ENCODE measurements at regions not wholly inside any gene's neighbourhood (a gene's known extent, or its start where the extent isn't known, plus 50 kb on each side); places are given as distances from the start of the nearest gene placed in this dataset.

- no peak for DNase-seq
- H3K27me3 Mint-ChIP-seq (ENCODE audit: low read depth in 3 of 3), result peaks cover 0 to 3% (median 2%) of the 10 kb centered on the region in 3 donors
- H3K36me3 Mint-ChIP-seq, result no peaks in the 10 kb centered on the region
- no peak overlapping the region for H3K4me3 Mint-ChIP-seq
- Histone ChIP-seq H4K20me1 (ENCODE audit: insufficient read depth, low read length) (no peaks in the 10 kb centered on the region), H3K9me3 (replicated peaks in 1 of 2; ENCODE audit: control insufficient read depth in 1 of 2, insufficient read depth in 1 of 2, low read length in 2 of 2) (no peaks in the 10 kb centered on the region), H3K36me3 (replicated peaks in 1 of 2; ENCODE audit: control insufficient read depth in 1 of 2, insufficient read depth in 2 of 2, low read length in 2 of 2) (no peaks in the 10 kb centered on the region), H2AFZ (ENCODE audit: insufficient read depth, low read depth, low read length, poor library complexity, severe bottlenecking) (no peak overlapping the region), H3K79me2 (ENCODE audit: insufficient read depth, low read length) (no peaks in the 10 kb centered on the region), H3K4me1 (ENCODE audit: control insufficient read depth in 1 of 2, insufficient read depth in 2 of 2, low read length in 2 of 2) (peaks cover 0 to under 1% of the 10 kb centered on the region in 2 donors), H3K27me3 (ENCODE audit: control insufficient read depth in 2 of 2, insufficient read depth in 2 of 2, low read length in 2 of 2) (no peaks in the 10 kb centered on the region), H3K9ac (ENCODE audit: insufficient read depth, low read length, poor library complexity, severe bottlenecking) (no peak overlapping the region), H3K4me2 (replicated peaks; ENCODE audit: extremely low read depth, low read length, poor library complexity, severe bottlenecking) (no peak overlapping the region), H3K4me3 (replicated peaks in 1 of 3; ENCODE audit: low read depth in 2 of 3, low read length in 3 of 3) (no peak overlapping the region), H3K27ac (ENCODE audit: low read depth in 1 of 2, low read length in 2 of 2) (no peak overlapping the region)
- H3K27ac Mint-ChIP-seq, result peak overlapping the region in 1 of 7 donors; percentile 41
- intact Hi-C loops (cut with micrococcal nuclease), result no loop called here
- H3K4me1 Mint-ChIP-seq, result no peaks in the 10 kb centered on the region
- peaks cover 0 to 3% (median 1%) of the 10 kb centered on the region in 7 donors for H3K9me3 Mint-ChIP-seq
- TF ChIP-seq CTCF (IDR thresholded peaks at IDR 0.05), result no peak
- 100% methylated on average over 2 of the region's 4 CpGs for WGBS (ENCODE audit: insufficient coverage)
These were observed 101.5 kb upstream of the ADAMTS3 start for GRCh38 chr4:72670521-72670920.

GRCh38 chr4:72666910-72667309 lies 97.9 kb upstream of the ADAMTS3 start:
- Mint-ChIP-seq H3K4me3 (no peak overlapping the region), H3K27me3 (ENCODE audit: low read depth in 3 of 3) (peaks cover 0 to 3% (median 2%) of the 10 kb centered on the region in 3 donors), H3K36me3 (no peaks in the 10 kb centered on the region), H3K9me3 (peaks cover 0 to 3% (median 2%) of the 10 kb centered on the region in 7 donors), H3K27ac (no peak overlapping the region), H3K4me1 (no peaks in the 10 kb centered on the region)
- Histone ChIP-seq H3K36me3 (replicated peaks in 1 of 2; ENCODE audit: control insufficient read depth in 1 of 2, insufficient read depth in 2 of 2, low read length in 2 of 2) (no peaks in the 10 kb centered on the region), H3K27me3 (ENCODE audit: control insufficient read depth in 2 of 2, insufficient read depth in 2 of 2, low read length in 2 of 2) (no peaks in the 10 kb centered on the region), H3K4me1 (ENCODE audit: control insufficient read depth in 1 of 2, insufficient read depth in 2 of 2, low read length in 2 of 2) (peaks cover 0 to 5% of the 10 kb centered on the region in 2 donors), H3K79me2 (ENCODE audit: insufficient read depth, low read length) (no peaks in the 10 kb centered on the region), H4K20me1 (ENCODE audit: insufficient read depth, low read length) (no peaks in the 10 kb centered on the region), H2AFZ (ENCODE audit: insufficient read depth, low read depth, low read length, poor library complexity, severe bottlenecking) (no peak overlapping the region), H3K9ac (ENCODE audit: insufficient read depth, low read length, poor library complexity, severe bottlenecking) (no peak overlapping the region), H3K27ac (ENCODE audit: low read depth in 1 of 2, low read length in 2 of 2) (no peak overlapping the region), H3K4me3 (replicated peaks in 1 of 3; ENCODE audit: low read depth in 2 of 3, low read length in 3 of 3) (no peak overlapping the region), H3K9me3 (replicated peaks in 1 of 2; ENCODE audit: control insufficient read depth in 1 of 2, insufficient read depth in 1 of 2, low read length in 2 of 2) (no peaks in the 10 kb centered on the region), H3K4me2 (replicated peaks; ENCODE audit: extremely low read depth, low read length, poor library complexity, severe bottlenecking) (no peak overlapping the region)
- intact Hi-C loops (cut with micrococcal nuclease), result no loop called here
- no peak for TF ChIP-seq CTCF (IDR thresholded peaks at IDR 0.05)
- WGBS (ENCODE audit: insufficient coverage), result 100% methylated on average over 2 of the region's 9 CpGs
- no peak for DNase-seq
